HG02798 (cell line): ENCODE measurements at regions not wholly inside any gene's neighbourhood (a gene's known extent, or its start where the extent isn't known, plus 50 kb on each side); places are given as distances from the start of the nearest gene placed in this dataset.
"Not testable (repeated sequence)": the region's sequence is repeated elsewhere in the genome, so short reads cannot be mapped to it uniquely, and the experiment has no call there.

Source experiments
- ATAC-seq: cut with Tn5 transposase; IDR thresholded peaks from one replicate; pipeline ENCODE4 v1.9.1; 2021; ENCODE audit warnings: mild to moderate bottlenecking; ENCODE audit not compliant: unreplicated experiment, poor library complexity

DNA sequence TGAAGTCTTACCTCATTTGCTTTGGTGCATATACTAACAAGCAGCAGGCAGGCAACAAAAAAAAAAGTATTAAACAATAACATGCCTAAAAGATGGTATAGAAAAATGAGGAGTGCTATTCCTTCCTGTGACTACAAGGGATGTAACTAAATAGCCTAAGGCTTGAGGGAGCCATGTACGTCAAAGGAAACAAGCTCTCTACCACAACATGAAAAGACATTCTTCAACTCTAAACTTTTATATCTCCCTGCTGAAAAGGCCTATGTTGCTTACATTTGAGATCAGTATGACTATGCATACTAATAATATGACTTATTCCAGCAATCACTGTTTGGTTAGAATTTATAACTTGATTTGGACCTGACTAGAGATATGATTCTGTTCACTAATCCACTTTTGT is 347.9 kb downstream of the ADCYAP1 start:
- no peak for ATAC-seq

GRCh38 chr18:1252936-1253335 is 348.3 kb downstream of the ADCYAP1 start:
- no peak for ATAC-seq

DNA sequence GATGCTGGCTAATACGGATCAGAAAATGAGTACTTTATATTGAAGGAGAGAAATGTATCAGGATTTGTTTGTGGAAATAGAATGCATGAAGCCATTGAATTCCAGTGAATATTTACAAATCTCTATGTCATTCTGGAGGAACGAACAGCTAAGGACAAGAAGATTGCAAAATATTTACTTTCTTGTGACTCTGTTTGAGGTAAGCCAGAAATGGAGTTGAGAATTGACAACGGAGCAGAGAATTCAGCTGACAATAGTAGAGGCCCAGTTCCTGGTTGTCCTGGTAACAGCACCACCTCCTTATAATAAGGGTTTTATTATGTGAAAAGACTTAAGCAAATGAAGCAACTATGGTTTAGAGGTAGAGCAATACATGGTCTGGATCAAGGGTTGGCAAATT is 349.2 kb downstream of the ADCYAP1 start:
- ATAC-seq: no peak

GRCh38 chr18:1261054-1261453 is 356.4 kb downstream of the ADCYAP1 start:
- ATAC-seq: no peak

DNA sequence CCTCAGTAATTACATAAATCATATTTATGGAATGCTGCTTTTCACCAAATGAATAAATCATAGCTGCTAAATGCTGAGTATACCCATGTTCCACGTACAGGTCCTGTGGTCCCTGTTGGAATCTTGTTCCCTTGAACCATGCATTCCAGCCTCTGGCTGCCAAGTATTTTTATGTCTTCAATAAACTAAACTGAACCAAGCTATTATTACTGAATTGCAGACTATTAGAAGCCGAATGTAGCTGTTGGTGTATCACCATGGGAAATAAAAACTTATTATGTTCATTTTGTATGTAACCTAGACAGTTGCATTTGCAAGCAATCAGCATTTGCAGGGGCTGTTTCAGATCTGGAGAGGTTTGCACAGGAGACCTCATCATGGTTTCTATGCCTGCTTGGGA is 362.4 kb downstream of the ADCYAP1 start:
- ATAC-seq: no peak

- no peak for ATAC-seq
Measured at GRCh38 chr18:1270081-1270480, 365.4 kb downstream of the ADCYAP1 start.

DNA sequence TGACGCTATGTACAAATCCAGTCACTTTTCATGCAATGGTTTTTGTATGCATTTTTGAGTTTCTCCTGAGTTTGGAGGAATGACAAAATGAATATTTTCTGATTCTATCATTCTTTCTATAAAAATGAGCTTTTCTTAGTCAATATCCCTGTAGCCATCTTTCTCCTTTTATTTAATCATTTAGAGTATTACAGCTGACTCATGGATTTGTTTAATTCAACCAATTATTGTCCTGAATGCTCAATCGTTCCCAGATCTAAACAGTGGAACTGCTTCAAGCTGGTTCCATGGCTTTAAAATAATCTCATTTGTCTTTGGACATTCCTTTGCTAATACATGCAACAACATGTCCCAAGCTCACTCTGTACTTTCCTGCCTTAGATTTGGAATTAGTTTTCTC is 368.8 kb downstream of the ADCYAP1 start:
- no peak for ATAC-seq

DNA sequence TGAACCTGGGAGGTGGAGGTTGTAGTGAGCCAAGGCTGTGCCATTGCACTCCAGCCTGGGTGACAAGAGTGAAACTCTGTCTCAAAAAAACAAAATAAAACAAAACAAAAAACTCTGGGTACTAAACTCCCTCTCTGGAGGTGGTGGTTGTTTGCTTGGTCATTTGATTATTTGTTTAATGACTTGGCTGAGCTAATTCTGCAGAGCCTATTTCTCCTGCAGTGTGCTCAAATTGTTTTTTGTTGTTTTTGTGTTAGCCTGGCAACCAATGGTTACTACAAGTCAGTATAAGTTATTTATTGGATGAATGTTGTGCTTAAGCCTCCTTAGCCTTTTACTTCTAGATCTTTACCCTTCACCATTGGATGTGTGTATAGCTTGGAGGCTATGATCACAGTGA is 387.5 kb downstream of the ADCYAP1 start:
- ATAC-seq: no peak

DNA sequence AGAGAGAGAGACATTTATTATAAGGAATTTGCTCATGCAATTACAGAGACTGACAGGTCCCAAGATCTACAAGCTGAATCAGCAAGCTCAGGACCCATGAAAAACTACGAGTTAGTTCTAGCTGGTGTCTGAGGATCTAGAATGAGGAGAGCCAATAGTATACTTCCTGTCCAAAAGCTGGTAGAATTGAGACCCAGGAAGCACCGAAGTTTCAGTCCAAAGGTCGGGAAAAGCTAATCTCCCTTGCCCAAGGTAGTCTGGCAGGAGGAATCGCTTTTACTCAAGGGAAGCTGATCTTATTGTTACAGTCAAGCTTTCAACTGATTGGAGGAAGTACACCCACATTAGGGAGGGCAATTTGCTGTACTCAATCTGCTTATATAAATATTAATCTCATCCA is 389.6 kb downstream of the ADCYAP1 start:
- ATAC-seq: no peak

- ATAC-seq: no peak
Measured at GRCh38 chr18:1296237-1296636, 391.6 kb downstream of the ADCYAP1 start.

DNA sequence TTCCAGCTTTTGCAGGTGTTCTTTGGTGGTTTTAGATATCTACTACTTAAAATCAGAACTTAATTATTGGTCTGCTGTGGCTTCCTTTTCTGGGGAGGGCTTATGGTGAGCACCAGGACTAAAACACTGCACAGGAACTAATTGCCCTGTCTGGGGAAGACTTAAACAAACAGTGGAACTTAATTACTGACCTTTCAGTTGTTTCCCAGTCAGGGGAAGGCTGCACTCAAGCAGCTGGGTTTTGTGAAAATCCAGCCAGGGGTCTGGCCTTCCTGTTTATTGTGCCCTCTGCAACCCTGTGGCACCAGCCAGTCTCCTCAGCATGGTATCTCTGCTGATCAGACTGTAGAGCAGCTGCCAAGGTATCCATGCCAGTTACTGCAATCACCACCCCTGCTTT is 398.2 kb downstream of the ADCYAP1 start:
- no peak for ATAC-seq

DNA sequence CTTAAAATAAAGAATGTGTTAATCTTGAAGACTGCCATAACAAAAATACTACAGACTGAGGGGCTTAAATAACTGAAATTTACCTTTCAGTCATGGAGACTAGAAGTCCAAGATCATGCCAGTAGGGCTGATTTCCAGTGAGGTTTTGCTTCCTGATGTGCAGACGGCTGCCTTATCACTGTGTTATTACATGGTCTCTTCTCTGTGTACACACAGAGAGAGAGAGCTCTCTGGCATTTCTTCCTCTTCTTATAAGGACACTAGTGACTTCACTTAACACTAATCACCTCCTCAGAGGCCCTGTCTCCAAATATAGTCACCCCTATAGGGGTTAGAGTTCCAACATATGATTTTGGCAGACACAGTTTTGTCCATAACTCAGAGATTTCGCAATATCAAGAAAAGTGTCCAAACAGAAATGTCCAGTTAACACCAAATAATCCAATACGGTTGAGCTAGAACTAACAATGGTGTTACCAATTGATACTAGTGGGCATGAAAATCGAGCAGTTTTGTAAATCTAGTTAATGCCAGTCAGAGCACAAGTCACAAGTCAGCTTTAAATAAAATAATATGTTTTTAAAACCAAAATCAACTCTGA is 399.8 kb downstream of the ADCYAP1 start:
- no peak for ATAC-seq

DNA sequence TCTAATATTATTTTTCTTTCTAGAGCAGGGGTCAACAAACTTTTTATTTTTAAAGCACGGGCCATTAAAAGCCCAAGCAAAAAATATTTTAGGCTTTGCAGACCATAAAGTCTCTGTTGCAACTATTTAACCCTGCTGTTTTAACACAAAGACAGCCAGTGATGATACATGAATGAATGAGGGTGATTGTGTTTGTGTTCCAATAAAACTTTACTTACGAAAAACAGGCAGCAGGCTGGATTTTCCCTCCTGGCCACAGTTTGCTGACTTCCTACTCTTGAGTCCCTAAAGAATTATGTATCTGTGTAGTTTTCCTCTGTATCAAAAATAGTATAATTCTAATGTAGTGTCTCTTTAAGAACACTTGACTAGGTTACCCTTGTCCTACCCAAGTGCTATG is 402.0 kb downstream of the ADCYAP1 start:
- no peak for ATAC-seq

- ATAC-seq: no peak
Measured at GRCh38 chr18:1308686-1309085, 404.0 kb downstream of the ADCYAP1 start.

DNA sequence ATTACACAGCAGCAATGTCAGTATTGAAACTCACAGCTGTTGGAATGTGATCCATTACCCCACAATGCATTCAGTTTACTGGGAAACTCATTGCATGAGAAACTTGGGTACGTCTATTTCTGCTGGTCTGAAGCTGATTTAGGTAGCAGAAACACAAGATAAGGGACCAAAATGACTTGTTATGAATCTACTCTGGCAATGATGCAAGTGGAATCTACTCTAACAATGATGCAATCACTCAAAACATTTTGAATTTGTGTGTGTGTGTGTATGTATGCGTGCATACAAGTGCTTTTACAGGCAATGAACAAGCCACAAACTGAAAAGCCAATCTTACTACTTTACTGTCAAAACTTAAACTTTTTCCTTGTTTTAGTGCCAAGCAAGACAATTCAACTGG is 406.7 kb downstream of the ADCYAP1 start:
- no peak for ATAC-seq

DNA sequence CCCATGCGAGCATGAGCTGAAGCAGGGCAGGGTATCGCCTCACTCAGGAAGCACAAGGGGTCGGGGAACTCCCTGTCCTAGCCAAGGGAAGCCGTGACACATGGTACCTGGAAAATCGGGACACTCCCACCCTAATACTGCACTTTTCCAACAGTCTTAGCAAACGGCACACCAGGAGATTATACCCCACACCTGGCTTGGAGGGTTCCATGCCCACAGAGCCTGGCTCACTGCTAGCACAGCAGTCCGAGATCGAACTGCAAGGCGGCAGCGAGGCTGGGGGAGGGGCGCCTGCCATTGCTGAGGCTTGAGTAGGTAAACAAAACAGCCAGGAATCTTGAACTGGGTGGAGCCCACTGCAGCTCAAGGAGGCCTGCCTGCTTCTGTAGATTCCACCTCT is 430.7 kb downstream of the ADCYAP1 start:
- ATAC-seq: not testable (repeated sequence)

DNA sequence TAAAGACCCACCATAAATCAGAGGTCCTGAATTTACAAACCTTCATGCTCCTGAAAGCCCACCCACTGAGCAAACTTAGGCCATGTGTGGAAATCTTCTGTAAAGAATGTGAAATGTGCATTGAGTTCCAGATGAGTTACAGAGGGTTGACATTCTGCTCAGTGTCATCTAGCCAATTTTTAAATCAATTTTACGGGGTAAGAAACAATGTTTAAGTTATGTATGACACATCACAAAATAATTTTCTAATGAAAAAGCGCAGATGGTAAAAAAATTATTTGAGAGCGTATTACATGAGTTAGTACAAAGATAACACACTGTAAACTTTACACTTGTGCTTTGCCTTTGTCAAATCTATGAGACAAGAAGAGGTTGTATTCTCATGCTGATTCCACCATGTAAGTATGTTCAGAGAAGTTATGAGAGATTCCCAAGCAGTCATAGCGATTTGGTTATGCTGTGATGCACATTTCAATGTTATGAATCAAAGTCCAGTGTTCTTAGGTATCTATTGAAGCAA is 446.3 kb downstream of the ADCYAP1 start:
- no peak for ATAC-seq

DNA sequence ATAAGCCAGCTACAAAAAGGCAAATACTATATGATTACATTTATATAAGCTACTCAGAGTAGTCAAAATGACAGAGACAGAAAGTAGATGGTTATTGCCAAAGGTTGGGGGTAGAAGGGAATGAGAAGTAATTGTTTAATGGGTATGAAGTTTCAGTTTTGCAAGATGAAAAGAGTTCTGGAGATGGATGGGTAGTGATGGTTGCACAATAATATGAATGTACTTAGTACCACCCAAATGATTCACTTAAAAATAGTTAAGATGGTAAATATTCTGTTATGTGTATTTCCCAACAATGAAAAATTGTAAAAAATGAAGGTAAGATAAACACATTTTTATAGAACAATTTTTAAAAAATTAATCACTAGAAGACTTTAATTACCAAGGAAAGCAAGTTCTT is 448.4 kb downstream of the ADCYAP1 start:
- no peak for ATAC-seq

DNA sequence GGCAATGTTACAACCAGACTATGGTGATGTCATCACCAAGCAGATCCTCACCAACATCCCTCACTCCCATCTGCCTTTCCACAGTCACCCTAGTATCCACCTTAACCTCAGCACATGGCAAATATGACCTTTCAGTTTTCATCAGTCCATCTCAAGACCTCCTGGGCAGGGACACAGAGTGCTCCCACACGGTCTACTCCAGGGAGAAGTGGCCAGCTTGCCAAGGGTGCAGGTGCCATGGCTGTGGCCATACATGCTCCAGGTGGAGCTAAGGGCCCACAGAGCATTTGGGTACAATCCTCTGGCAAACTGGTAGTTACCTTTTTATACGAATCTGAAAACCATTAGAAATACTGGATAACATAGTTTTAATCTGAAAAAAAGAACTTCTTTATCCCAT is 453.1 kb downstream of the ADCYAP1 start:
- ATAC-seq: no peak

- no peak for ATAC-seq
Measured at GRCh38 chr18:1361936-1362335, 457.3 kb downstream of the ADCYAP1 start.

- no peak for ATAC-seq
Measured at GRCh38 chr18:1370552-1370951, 465.9 kb downstream of the ADCYAP1 start.

DNA sequence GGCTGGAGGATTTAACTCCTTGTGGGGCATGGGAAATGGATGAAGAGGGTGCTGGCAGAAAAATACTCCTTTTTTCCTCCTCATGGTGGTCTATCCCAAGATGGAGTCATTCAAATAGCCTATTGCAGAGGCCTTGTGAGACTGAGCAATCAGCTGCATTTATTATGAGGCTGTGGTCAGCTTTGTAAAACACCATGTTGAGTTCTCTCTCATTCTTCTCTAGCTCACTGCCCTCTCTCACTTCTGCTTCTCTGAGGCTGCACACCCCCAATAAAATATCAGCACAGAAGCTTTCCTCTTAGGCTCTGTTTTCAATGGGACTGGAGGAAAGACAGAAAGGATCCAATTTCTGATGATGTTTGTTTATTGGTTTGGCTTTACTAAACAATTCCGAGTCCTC is 467.1 kb downstream of the ADCYAP1 start:
- no peak for ATAC-seq

DNA sequence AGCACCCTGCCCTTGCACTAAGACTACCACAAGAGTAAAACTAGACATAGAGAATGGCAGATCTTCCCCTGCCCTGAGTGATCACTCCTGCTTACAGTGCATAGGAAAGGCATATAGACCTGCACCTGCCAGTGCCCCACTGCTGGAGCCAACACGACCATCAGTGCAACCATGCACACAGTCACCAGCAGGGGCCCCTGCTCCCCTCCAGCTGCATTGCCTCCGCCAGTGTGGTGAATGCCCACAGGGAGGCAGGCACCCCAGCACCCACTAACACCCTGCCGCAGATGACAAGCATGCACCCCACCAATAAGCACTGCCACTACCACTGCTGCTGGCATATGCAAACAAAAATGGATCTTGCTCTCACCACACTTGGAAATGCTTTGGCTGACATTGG is 478.8 kb downstream of the ADCYAP1 start:
- no peak for ATAC-seq
